ENCODE measurements at regions not wholly inside any gene's neighbourhood (a gene's known extent, or its start where the extent isn't known, plus 50 kb on each side); places are given as distances from the start of the nearest gene placed in this dataset.

- no peak for DNase-seq (ENCODE audit: low spot score)
Observed at GRCh38 chr15:62708470-62708869, 334.1 kb upstream of the TPM1 start.

GRCh38 chr15:62709261-62709660 is 333.3 kb upstream of the TPM1 start:
- DNase-seq (ENCODE audit: low spot score): no peak

GRCh38 chr15:62711691-62712454 is 330.7 kb upstream of the TPM1 start:
- DNase-seq (ENCODE audit: low spot score): no peak

- no peak for DNase-seq (ENCODE audit: low spot score)
Observed at GRCh38 chr15:62712455-62712839, 330.1 kb upstream of the TPM1 start.

- DNase-seq (ENCODE audit: low spot score): no peak
Observed at GRCh38 chr15:62715946-62716345, 326.6 kb upstream of the TPM1 start.

GRCh38 chr15:62717496-62717895 is 325.1 kb upstream of the TPM1 start:
- DNase-seq (ENCODE audit: low spot score): no peak

- DNase-seq (ENCODE audit: low spot score): no peak
Observed at GRCh38 chr15:62719316-62719715, 323.2 kb upstream of the TPM1 start.

GRCh38 chr15:62722237-62722636 is 320.3 kb upstream of the TPM1 start:
- DNase-seq (ENCODE audit: low spot score): no peak

GRCh38 chr15:62726461-62726860 is 316.1 kb upstream of the TPM1 start:
- DNase-seq (ENCODE audit: low spot score): no peak

- no peak for DNase-seq (ENCODE audit: low spot score)
Observed at GRCh38 chr15:62727501-62727900, 315.0 kb upstream of the TPM1 start.

GRCh38 chr15:62730825-62731224 is 311.7 kb upstream of the TPM1 start:
- no peak for DNase-seq (ENCODE audit: low spot score)

- no peak for DNase-seq (ENCODE audit: low spot score)
Observed at GRCh38 chr15:62732078-62732477, 310.5 kb upstream of the TPM1 start.

- DNase-seq (ENCODE audit: low spot score): no peak
Observed at GRCh38 chr15:62734706-62735105, 307.8 kb upstream of the TPM1 start.

- DNase-seq (ENCODE audit: low spot score): no peak
Observed at GRCh38 chr15:62736756-62737155, 305.8 kb upstream of the TPM1 start.

GRCh38 chr15:62737551-62737950 is 305.0 kb upstream of the TPM1 start:
- no peak for DNase-seq (ENCODE audit: low spot score)

GRCh38 chr15:62739082-62739481 is 303.5 kb upstream of the TPM1 start:
- no peak for DNase-seq (ENCODE audit: low spot score)

GRCh38 chr15:62739507-62739906 is 303.0 kb upstream of the TPM1 start:
- DNase-seq (ENCODE audit: low spot score): no peak

GRCh38 chr15:62740141-62741004 is 302.2 kb upstream of the TPM1 start:
- no peak for DNase-seq (ENCODE audit: low spot score)

- no peak for DNase-seq (ENCODE audit: low spot score)
Observed at GRCh38 chr15:62741106-62741505, 301.4 kb upstream of the TPM1 start.

GRCh38 chr15:62742409-62743171 is 300.0 kb upstream of the TPM1 start:
- DNase-seq (ENCODE audit: low spot score): peak; percentile 41

GRCh38 chr15:62745621-62746225 is 296.8 kb upstream of the TPM1 start:
- DNase-seq (ENCODE audit: low spot score): no peak

GRCh38 chr15:62748196-62748595 is 294.4 kb upstream of the TPM1 start:
- DNase-seq (ENCODE audit: low spot score): no peak

Data from germinal center (tissue), 1 donor.